ENCODE measurements at regions not wholly inside any gene's neighbourhood (a gene's known extent, or its start where the extent isn't known, plus 50 kb on each side); places are given as distances from the start of the nearest gene placed in this dataset.

DNA sequence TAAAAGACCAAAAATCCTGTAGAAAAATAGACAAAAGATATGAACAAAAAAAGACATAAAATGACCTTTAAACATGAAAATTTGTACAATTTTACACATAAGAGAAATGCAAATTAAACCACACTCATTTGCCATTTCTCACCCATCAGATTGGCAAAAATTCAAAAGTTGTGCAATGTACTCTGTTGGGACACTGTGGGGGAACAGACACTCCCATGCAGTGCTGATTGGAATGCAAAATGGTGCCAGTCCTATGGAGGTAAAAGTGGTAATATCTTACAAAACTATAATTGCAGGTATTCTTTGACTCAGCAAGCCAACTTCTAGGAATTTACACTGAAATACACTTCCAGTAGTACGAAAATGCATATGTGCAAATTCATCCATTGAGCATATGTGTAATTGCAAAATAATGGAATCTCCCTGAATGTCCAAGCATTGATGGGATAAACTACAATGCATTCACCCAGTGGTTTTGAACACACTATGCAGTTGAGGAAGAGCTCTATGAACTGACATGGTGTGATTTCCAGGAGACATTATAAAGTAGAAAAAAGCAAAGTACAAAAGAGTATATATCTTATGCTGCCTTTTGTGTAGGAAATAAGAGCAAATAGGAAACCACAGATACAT is 201.8 kb upstream of the ZNF521 start:
- Histone ChIP-seq H3K27me3 (no peaks in the 10 kb centered on the region), H3K27ac (no peak overlapping the region), H3K36me3 (no peaks in the 10 kb centered on the region), H3K4me1 (no peaks in the 10 kb centered on the region), H3K4me3 (no peak overlapping the region), H3K9me3 (no peaks in the 10 kb centered on the region)
- WGBS, 2 donors: 89 to 91% methylated on average over 1 of the region's 1 CpG
- DNase-seq (no peak), ATAC-seq (ENCODE audit: low FRiP score in 2 of 2) (no peak)
- TF ChIP-seq, protein P1, sequence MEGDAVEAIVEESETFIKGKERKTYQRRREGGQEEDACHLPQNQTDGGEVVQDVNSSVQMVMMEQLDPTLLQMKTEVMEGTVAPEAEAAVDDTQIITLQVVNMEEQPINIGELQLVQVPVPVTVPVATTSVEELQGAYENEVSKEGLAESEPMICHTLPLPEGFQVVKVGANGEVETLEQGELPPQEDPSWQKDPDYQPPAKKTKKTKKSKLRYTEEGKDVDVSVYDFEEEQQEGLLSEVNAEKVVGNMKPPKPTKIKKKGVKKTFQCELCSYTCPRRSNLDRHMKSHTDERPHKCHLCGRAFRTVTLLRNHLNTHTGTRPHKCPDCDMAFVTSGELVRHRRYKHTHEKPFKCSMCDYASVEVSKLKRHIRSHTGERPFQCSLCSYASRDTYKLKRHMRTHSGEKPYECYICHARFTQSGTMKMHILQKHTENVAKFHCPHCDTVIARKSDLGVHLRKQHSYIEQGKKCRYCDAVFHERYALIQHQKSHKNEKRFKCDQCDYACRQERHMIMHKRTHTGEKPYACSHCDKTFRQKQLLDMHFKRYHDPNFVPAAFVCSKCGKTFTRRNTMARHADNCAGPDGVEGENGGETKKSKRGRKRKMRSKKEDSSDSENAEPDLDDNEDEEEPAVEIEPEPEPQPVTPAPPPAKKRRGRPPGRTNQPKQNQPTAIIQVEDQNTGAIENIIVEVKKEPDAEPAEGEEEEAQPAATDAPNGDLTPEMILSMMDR (IDR thresholded peaks at IDR 0.05): no peak
- TF ChIP-seq EP300 (IDR thresholded peaks at IDR 0.05) (no peak), POLR2AphosphoS5 (IDR thresholded peaks at IDR 0.05) (no peak), POLR2A (IDR thresholded peaks at IDR 0.05) (no peak)

DNA sequence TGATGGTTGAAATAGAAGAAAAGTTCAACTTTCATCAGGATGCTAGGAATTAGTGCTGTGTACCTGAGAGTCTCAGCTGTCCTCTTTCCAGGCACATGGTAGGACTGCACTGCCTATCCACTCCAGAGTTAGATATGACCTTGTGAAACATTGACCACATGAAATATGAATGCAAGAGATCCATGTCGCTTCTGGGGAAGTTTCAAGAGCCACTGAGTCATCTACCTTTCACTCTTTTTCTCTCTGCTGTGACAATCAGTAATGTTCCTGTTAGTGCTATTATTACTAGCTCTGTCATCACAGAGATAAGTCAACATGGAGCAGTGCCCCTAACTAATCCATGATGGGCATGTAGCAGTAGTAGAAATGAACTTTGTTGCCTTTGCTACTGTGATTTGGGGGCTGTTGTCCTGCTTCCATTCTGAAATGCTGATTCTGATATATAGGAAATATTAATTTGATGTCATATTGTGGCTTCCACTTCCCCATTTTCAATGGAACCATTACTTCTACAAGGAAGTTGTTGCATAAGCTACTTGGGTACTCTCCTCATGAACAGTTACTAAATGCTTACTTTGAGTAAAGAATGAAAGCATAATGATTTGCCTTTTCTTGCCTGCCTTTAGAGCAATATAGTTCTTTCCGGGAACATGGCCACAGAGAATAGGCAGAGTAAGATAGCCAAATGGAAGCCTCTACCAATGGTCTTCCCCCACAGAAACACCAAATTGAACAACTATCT is 192.8 kb upstream of the ZNF521 start:
- no peaks in the 10 kb centered on the region for H3K4me1 ChIP-seq
- TF ChIP-seq, protein P1 (IDR thresholded peaks at IDR 0.05): no peak
- TF ChIP-seq EP300 (IDR thresholded peaks at IDR 0.05) (no peak), POLR2A (IDR thresholded peaks at IDR 0.05) (no peak), POLR2AphosphoS5 (IDR thresholded peaks at IDR 0.05) (no peak)
- H3K4me3 ChIP-seq: no peak overlapping the region
- H3K9me3 ChIP-seq: no peaks in the 10 kb centered on the region
- ATAC-seq (ENCODE audit: low FRiP score in 2 of 2) (peak in 1 of 2 donors; percentile 51), DNase-seq (no peak)
- H3K36me3 ChIP-seq: no peaks in the 10 kb centered on the region
- 62 to 80% methylated on average over 2 of the region's 2 CpGs for WGBS, 2 donors
- no peak overlapping the region for H3K27ac ChIP-seq
- H3K27me3 ChIP-seq: no peaks in the 10 kb centered on the region

DNA sequence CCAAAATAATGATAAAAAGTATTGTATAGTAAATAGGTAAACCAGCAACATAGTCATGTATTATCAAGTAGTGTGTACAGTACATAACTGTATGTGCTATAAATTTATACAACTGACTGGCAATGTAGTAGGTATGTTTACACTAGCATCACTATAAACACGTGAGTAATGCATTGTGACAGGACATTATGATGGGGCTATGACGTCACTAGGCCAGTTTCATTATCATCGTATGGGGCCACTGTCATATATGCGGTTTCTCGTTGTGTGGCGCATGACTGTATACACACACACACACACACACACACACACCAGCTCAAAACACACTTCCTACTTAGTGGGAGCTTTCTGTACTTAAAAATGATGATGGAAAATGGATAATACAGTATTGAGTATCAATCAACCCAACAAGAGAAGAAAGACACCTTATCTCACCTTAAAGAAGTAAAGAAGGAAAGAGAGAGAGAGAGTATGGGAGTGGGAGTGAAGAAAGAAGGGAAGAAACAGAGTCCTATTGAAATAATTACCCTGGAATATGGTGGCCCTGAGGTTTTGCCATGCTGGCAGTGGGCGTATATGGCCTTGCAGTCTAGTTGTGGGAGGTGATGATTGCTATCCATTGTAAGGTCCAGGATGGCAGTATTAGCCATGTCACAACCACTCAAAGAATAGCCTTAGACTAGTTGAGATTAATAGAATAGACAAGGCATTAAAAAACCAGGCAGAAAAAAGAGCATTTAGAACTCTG is 186.4 kb upstream of the ZNF521 start:
- no peak for ATAC-seq (ENCODE audit: low FRiP score in 2 of 2)
- H3K4me1 ChIP-seq: no peaks in the 10 kb centered on the region

DNA sequence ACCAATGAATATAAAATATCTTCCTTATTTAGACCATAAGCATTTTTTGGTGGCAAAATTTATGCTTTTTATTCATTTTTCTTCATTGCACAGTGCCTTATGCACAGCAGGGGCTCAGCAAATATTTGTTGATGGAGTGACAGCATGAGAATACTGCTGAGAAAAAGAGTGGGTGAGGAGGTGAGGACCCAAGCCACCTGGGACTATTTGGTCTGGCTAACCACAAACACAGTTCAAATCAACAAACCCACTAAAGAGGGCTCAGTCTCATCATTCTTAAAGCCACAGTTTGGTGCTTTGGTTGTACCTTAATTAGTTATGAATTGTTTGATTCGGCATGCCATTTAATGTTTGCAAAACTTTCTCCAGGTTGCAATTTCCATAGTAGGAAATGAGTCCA is 183.5 kb upstream of the ZNF521 start:
- H3K27ac ChIP-seq: no peak overlapping the region
- H3K27me3 ChIP-seq: no peaks in the 10 kb centered on the region
- DNase-seq (no peak), ATAC-seq (ENCODE audit: low FRiP score in 2 of 2) (no peak)
- no peaks in the 10 kb centered on the region for H3K36me3 ChIP-seq
- H3K4me1 ChIP-seq: no peaks in the 10 kb centered on the region
- TF ChIP-seq POLR2AphosphoS5 (IDR thresholded peaks at IDR 0.05): no peak
- TF ChIP-seq, protein P1 (IDR thresholded peaks at IDR 0.05): no peak
- no peak for TF ChIP-seq EP300 (IDR thresholded peaks at IDR 0.05)
- no peak for TF ChIP-seq POLR2A (IDR thresholded peaks at IDR 0.05)
- no peak overlapping the region for H3K4me3 ChIP-seq
- H3K9me3 ChIP-seq: no peaks in the 10 kb centered on the region
- 80 to 92% methylated on average over 1 of the region's 1 CpG for WGBS, 2 donors

More for the DNA sequence above, 186.4 kb upstream of the ZNF521 start:
- H3K36me3 ChIP-seq: no peaks in the 10 kb centered on the region
- no peaks in the 10 kb centered on the region for H3K27me3 ChIP-seq
- H3K4me3 ChIP-seq: no peak overlapping the region
- no peak overlapping the region for H3K27ac ChIP-seq
- H3K9me3 ChIP-seq: no peaks in the 10 kb centered on the region
- 89% methylated on average over 7 of the region's 7 CpGs for WGBS, 2 donors
- DNase-seq: no peak
- no peak for TF ChIP-seq POLR2A (IDR thresholded peaks at IDR 0.05)
- TF ChIP-seq EP300 (IDR thresholded peaks at IDR 0.05): no peak
- TF ChIP-seq, protein P1 (IDR thresholded peaks at IDR 0.05): no peak
